HTR-8/SVneo (cell line): ENCODE measurements at regions not wholly inside any gene's neighbourhood (a gene's known extent, or its start where the extent isn't known, plus 50 kb on each side); places are given as distances from the start of the nearest gene placed in this dataset.
A peak's percentile ranks its signal among the peaks of the same experiment; 100 is the strongest.

Source experiments
- DNase-seq: peaks from one replicate; pipeline ENCODE4 v3.0.0; 2011; ENCODE audit warnings: low spot score, mixed read lengths; ENCODE audit not compliant: insufficient read length
- FAIRE-seq: peaks from 2 replicates; lab custom pipeline; 2011; peaks lifted over from hg19 to GRCh38; lab: Jason Lieb, UNC

GRCh38 chr6:21648475-21649050, 55.0 kb downstream of the SOX4 start:
- FAIRE-seq (no peak), DNase-seq (no peak)

DNA sequence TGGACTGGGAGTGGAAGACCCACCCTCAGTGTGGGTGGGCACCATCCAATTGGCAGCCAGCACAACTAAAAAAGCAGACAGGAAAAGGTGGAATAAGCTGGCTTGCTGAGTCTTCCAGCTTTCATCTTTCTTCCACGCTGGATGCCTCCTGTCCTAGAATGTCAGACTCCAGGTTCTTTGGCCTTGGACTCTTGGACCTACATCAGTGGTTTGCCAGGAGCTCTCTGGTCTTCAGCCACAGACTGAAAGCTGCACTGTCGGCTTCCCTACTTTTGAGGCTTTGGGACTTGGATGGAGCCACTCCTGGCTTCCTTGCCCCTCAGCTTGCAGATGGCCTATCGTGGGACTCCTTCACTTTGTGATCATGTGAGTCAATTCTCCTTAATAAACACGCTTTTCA, 59.8 kb downstream of the SOX4 start:
- DNase-seq (no peak), FAIRE-seq (no peak)

DNA sequence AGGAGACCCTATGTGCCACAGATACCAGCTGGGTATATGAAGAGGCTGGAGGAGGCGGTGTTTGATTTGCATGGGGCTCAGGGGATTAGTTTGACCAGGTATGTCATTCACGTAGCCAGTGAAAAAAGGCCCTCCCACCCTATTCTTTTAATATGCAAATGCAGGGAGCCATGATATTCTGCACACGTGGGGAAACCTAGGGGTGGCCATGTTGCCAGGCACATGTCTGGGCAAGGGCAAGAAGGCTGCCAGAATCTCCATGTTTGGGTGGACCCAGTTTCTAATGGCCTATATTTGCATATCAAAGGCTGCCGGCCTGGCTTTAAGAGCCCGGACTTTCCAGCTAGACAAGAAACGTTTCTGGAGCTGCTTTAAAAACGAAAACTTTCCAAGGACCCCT, 60.4 kb downstream of the SOX4 start:
- FAIRE-seq (no peak), DNase-seq (no peak)

GRCh38 chr6:21654361-21654760, 60.8 kb downstream of the SOX4 start:
- FAIRE-seq (no peak), DNase-seq (no peak)

DNA sequence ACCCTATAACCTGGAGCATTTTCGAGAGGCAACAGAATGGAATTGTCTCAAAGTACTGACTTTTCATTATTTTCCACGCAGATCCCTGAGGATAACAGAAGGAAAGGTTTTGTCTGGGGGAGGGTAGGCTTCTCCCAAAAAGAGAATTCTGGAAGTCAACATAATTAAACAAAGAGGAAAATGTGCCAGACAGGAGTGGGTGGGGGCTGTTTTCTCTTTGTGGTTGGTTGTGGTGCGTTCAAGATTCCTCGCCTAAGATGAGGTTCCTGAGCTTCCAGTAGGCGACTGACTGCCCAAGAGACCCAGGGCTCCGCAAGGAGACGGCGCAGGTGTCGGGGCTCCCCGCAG, 70.4 kb downstream of the SOX4 start:
- FAIRE-seq, result no peak

DNA sequence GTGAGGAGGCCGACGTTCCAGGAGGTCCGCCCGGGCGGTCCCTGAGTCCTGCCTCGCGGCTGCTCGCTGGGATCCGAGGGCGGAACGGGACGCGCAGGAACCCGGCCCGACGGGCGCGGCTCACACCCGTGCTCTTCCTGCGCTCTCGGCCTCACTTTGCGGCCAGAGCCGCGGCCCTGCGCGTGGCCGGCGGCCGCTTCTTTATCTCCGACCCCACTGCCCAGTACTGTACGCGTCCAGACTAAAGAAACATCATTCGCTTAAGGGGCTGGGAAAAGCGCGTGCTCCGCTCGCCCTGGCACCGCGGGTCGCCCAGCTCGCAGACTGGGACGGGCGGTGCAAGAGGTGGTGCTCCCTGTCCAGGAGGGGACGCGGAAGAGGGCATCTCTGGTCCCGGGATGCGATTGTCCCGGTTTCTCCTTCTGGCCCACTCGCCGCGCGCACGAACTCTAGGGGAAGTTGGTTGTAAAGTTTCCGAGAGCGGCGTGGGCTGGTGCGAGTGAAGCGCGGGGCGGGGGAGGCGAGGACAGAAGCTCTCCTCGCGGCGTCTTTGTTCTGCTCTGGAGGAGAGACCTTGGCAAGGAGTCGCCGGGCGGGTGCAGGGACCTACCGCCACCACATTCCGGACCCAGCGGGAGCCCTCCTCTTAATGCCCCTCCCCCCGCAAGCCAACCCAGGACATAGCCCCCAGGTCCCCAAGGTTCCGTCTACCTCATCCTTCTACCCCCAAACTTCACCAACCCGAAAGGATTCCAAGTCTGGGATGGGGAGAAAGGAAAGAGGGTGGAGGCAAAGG, 71.0 kb downstream of the SOX4 start:
- no peak for FAIRE-seq
- DNase-seq, result no peak

More for the DNA sequence above, 70.4 kb downstream of the SOX4 start:
- DNase-seq, result no peak

DNA sequence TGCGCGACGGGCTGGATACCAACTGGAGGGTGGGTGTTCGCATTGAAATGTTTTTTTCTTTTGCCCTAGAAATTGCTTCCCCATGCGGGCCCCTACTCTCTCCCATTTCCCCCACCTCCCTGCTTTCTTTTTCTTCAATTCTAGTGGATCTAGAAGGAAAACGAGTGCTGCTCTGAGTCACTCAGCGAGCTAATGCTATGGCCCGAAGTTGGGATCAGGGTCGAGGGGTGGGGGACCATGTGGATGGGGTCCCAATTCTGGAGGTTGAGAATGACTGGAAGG, 71.5 kb downstream of the SOX4 start:
- FAIRE-seq (no peak), DNase-seq (no peak)

- DNase-seq (no peak), FAIRE-seq (no peak)
Observed at GRCh38 chr6:21665392-21666200, 72.0 kb downstream of the SOX4 start.

- FAIRE-seq (no peak), DNase-seq (no peak)
Observed at GRCh38 chr6:21666201-21666691, 72.7 kb downstream of the SOX4 start.

DNA sequence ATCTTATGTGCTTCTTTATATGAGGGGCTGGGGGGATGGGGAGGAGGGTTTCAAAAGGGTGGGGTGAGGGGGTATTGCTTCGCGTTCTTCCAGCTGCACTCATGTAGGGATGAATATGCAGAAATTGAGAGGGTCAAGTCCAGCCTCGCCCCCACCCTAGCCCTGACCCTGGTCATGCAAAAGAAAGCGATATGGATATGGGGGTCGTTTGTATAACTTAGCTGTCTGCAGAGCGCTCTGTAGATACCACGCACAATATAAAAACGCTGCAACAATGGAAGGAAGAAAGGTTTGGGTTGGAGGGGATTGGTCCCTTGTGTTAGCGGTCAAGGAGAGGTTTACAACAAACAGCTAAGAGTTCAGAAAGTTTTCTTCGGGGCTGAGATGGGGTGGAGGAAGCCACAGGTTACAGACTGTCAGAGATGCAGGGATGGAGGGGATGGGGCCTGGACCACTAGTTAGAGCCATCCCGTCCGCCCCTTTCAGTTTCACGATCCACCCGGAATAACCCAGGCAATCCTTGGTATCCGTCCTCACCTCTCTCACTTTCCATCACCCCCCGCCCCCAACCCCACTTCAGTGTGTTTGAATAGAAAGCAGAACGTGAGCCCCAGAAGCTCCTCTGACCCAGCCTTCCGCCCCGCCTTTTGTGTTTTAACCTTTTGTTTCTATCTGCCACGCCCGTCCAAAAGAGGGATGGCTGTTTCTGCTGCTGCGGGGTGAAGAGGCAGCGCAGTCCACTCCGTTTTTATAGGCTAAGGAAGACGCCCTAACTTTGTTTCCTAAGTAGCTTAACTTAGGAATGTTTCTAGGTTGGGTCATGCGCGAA, 73.5 kb downstream of the SOX4 start:
- DNase-seq (no peak), FAIRE-seq (no peak)

DNA sequence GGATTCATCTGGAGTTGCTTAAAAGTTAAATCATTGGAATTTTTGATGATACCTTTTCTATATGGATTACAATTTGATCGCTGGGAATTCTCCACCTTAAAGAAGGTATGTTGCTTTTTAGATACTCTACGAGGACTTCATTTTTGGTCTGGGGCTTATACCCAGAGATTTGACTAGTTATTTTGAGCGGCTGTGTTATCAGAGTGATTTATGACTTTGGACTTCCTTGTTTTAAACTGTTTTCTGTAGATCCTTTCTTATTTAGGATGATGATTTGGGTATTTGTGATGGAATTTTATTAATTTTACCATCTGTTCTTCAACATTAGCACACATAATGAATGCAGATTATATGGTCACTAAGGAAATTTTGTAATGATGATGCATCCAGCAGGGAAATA, 75.2 kb downstream of the SOX4 start:
- DNase-seq, result no peak
- no peak for FAIRE-seq

DNA sequence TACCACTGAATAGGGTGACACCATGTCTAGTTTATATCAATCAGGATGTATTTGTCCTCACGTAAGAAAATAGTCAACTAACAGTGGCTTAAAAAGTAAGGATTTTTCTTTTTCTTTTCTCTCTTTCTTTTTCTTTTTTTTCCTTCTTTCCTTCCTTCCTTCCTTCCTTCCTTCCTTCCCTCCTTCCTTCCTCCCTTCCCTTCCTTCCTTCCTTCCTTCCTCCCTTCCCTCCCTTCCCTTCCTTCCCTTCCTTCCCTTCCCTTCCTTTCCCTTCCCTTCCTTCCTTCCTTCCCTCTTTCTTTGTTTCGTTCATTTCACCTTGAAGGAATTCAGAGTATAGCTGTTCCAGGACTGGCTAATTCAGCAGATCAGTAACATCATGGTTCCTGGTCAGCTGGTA, 83.2 kb downstream of the SOX4 start:
- no peak for FAIRE-seq
- no peak for DNase-seq

- no peak for FAIRE-seq
- DNase-seq, result peak; percentile 48
Observed at GRCh38 chr6:21678990-21679389, 85.4 kb downstream of the SOX4 start.

- FAIRE-seq (no peak), DNase-seq (peak; percentile 53)
Observed at GRCh38 chr6:21679761-21680265, 86.3 kb downstream of the SOX4 start.

GRCh38 chr6:21680611-21681010, 87.1 kb downstream of the SOX4 start:
- DNase-seq (no peak), FAIRE-seq (no peak)

- DNase-seq (no peak), FAIRE-seq (no peak)
Observed at GRCh38 chr6:21690489-21690888, 96.9 kb downstream of the SOX4 start.

DNA sequence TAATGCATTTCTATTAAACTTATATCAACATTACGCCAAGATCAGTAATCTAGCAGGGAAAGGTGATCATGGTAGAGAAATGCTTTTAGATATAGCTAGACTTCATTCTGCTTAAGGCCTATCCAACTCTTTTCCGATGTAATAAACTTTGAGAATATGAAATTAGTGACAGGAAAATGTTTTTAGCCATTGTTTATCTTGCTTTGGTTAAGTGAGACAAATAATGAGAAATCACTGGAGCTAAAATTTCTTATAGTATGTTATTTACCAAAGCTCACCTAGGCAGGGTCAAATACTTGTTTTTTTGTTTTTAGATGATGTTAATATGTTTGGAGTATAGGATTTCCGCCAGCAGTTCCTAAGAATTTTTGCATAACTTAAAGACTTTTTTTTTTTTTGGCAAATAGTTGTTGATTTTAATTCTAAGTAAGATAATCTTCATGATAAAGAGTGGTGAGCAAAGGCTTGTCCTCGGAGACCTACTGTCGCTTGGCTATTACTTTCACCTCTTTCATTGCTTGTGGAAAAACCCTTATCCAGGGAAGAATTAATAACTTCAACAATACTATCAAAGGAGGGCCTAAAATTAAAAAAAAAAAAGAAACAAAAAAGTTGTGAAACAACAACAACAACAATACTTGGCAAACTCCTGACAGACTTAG, 98.3 kb downstream of the SOX4 start:
- no peak for DNase-seq
- FAIRE-seq, result no peak

- DNase-seq (no peak), FAIRE-seq (no peak)
Observed at GRCh38 chr6:21692721-21693120, 99.2 kb downstream of the SOX4 start.

GRCh38 chr6:21694168-21694567, 100.6 kb downstream of the SOX4 start:
- FAIRE-seq (no peak), DNase-seq (no peak)
